Hematopoietic multipotent progenitor cell treated with erythropoietin and hydrocortisone succinate and interleukin-3 and kit ligand, for 15 days (in vitro differentiated cells): ENCODE measurements at regions not wholly inside any gene's neighbourhood (a gene's known extent, or its start where the extent isn't known, plus 50 kb on each side); places are given as distances from the start of the nearest gene placed in this dataset.

Experiments
- DNase-seq: peaks from one replicate; pipeline ENCODE4 v3.0.0-alpha.2; 2015; ENCODE audit warnings: low spot score

DNA sequence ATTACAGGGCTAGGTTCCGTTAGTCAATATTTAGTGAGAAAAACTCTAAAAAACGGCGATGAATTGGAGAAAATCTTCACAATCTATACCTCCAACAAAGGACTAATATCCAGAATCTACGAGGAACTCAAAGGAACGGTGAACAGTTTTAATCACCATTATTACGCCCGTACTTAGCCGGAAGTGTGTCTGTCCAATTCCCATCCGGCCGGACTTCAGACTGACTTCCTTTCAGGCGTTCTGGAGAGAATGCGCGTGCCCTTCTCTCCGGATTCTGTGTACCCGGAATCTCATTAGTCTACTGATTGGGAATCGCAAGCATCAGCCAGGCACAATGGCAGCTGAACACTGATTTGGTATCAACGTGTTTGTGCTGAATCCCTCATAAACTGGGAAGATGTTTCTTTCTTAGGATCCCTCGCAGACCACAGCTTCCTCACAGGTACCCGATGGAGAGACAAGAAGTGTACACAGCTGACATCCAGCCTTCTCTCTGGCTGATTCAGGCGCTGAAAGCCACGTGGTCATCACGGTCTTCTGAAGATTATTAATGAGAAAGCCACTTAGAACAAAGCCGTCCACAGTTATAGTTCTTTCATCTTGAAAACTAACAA is 239.9 kb downstream of the ZNF516 start:
- DNase-seq = no peak

DNA sequence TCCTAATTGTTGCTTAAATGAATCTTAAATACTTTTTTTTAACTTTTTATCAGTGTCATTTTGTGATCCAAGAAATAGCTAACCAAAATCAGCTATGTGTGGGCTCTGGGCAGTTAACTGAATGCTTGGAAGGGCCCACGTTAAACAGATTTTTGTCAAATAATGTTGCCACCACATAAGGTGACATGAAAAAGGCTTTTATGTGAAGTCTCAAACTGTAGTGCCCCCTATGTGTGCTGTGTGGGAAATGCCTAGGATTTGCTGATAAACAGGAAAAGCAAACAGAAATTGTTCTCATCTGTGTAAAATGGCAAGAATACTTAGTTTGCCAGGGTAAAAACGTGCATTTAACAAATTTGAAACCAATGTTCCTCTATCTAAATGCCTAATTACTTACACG is 242.2 kb downstream of the ZNF516 start:
- DNase-seq = no peak

DNA sequence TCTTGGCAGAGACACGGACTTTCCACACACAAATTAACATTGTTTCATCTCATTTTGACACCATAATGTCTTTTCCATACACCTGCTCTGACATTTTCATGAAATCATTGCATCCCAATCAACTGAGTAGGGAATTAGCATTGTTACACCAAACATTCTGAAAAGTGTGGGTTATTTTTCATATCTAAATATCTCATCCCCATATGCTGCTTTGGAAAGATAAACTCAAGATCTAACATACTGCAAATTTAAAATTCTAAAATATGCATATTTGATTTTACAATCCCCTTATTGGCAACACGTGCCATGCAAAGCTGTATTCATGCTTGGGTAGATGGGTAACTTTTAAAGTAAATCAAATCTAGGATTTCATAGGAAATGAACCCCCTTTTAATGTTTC is 242.9 kb downstream of the ZNF516 start:
- DNase-seq = no peak

DNA sequence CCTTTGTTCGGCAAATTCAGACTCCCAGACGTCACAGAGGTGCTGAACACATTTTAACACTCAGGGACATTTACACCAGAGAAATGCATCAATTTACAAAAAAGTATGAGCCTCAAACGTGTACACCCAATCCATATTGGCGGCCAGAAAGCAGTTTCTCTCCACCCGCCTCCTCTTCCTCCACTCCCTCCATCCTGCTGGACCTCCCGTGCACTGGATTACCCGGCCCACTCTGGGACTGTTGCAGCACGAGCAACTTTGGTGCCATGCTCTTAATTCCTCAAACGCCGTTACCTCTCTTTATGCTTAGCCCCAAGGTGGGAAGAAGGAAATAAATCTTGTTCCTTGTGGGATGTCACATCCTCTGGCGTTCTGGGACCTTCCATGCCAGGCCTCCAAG is 243.4 kb downstream of the ZNF516 start:
- no peak for DNase-seq

DNA sequence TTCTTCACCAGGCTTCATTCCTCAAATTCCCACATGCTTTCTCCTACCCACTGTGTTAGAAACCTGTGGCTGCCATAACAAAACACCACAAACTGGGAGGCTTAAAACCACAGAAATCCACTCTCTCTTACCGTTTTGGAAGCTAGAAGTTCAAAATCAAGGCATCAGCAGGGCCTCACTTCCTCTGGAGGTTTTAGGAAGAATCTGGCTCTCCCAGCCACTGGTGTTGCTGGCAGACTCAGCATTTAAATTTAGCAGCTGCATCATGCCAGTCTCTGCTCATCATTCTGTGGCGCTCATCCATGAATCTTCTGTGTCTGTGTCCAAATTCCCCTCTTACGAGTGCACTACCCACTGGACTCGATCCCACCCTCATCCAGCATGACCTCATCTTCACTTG is 248.5 kb downstream of the ZNF516 start:
- DNase-seq = no peak

DNA sequence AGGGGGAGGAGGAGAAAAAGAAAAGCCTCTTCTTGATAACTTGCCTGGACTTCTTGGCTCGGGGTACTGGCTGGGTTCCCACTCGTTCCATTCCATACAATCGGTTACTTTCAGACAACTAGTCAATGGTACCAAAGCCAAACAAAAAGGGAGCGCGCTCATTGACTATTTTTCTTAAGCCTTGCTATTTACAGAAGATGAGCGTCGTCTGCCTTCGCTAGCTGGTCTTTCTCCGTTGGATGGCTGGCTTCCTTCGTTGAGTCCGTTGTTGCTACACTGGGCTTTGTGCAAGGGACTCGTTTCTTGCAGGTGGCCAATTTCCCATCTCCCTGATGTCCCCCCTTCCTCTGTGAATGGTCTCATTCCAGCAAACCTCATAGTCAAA is 260.4 kb downstream of the ZNF516 start:
- no peak for DNase-seq

DNA sequence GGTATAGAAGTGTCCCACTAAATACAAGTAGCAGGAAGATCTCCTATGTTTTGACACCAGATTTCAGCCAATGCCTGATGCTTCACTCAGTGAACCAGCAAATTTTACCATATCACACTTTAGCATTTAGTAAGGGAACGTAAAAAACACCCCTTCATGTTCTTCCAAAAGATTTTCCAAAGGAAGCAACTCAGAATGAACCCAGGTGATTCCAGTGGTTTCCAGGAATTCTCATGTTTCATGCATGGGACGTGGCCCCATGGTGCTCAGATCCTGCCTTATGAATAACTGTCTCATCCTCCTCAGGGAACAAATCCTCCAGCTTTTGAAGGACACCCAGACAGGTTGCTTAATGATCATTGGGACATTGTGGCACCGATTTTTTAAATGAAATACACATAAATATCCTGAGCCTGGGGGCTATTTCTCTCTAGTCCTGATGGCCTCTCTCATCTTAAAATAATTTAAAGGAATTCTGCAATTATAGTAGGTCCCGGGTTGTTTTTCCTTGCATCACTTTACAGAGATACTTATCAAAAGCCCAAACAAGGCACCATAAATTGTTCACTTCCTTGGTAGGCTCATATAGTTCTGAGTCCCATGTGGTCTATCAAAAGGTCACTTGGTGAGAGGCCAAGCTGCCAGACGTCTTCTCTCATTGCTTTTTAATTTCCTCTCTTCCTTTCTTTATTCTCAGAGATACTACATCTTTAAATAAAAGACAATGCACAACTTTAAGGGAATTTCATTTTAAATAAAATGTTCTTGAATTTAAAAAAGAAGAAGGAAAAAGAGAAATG is 261.0 kb downstream of the ZNF516 start:
- DNase-seq = no peak

DNA sequence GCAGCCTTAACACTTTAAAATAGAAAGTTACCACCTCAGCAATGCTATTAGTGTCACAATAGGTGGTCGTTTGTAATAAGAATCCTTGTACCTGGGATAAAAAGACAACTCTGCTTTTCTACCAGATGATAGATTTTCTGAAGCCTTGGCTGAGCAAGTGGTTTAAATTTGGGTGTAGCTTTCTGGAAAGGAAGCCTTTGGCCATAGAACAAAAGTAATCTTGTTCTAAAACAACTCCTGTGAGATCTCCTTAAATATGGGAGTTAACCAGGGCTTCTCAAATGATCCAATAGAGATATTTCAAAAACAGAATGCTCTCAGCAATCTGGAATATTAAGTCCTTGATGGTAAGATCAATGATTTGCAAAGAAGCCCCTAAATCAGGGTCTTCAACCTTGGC is 261.6 kb downstream of the ZNF516 start:
- DNase-seq = no peak

DNA sequence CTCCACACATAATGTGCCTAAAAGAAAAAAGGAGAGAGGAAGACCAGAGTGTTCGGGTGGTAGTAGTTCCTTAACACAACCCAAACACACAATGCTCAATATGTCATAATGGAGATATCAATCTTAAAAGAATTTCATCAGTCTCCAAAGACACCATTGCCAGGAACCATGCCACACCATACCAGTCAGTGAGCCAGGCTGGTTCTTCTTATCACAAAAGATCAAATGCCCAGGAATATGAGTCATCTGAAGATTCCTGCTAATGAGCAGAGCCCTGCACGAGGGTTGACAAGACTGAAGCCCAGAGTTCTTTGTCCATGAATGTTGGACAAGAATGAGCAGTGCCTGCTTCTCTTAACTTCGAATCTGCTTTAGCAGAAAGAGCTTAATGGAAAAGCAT is 262.3 kb downstream of the ZNF516 start:
- DNase-seq = no peak

DNA sequence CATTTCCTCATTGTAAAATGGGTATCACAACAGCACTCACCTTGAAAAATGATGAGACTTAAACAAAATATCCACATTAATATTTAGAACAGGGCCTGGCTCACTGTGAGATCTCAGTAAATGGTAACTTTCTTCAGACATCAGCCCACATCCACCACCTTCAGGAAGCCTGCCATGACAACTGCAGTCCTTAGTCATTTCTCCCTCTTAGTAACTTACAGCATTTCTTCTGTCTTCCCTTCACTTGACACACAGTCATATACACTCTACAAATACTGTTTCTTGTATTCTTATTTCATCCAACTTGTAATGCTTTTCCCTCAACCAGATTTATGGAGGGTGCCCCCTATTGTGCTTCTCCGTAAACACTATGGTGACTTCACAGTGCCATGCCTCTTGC is 263.0 kb downstream of the ZNF516 start:
- DNase-seq = no peak

DNA sequence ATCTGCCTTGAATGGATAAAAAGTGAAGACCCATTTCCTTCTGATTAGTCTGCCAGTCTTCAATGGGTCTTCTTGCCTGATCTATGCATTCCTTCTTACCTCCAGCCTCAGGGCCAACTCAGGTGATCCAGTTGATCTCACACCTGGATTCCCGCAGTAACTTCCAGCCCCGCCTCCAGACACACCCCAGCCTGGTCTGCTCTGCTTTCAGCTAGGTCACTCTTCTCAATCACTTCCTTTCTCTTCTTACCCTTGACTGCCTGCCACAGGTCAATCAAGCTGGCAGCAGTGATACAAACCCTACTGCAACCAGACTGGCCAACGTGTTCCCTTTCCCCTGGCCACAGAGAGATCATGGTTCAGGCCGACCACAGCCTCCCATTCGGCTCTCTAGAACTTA is 263.6 kb downstream of the ZNF516 start:
- no peak for DNase-seq

DNA sequence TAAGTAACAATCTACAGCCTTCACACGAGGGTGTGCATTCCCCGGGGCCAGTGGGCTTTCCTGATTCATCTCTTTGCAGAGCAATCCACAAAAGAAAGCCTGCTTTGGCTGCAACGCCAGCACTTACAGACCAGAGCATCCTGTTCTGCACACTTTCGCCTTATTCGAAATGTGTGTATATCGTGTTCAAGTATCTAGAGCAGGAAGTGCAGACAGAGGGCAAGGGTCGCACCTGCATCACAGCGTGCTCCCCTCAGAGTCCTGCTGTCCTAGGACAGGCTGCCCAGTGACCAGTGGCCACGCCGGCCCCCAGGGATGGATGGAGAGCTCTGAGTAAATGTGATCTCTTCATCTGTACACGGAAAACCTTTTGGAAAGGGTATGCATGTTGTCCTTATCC is 264.3 kb downstream of the ZNF516 start:
- no peak for DNase-seq

DNA sequence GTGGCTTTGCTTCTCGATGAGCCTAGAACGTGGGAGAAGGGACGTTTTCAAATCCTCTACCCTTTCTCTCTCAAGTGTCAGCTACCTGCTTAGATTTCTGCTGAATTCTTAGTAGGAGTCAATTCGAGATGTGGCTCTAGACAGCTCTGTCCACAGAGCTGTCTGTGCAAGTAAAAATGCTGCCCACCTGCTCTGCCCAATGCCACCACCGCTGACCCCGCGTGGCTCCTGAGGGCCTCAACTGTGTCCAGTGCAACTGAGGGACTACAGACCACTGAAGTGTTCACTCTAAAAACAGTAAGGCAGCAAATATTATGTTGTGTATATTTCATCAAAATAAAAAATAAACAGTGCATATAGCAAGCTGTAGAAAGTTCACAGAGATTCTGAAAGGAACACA is 266.3 kb downstream of the ZNF516 start:
- DNase-seq = no peak

DNA sequence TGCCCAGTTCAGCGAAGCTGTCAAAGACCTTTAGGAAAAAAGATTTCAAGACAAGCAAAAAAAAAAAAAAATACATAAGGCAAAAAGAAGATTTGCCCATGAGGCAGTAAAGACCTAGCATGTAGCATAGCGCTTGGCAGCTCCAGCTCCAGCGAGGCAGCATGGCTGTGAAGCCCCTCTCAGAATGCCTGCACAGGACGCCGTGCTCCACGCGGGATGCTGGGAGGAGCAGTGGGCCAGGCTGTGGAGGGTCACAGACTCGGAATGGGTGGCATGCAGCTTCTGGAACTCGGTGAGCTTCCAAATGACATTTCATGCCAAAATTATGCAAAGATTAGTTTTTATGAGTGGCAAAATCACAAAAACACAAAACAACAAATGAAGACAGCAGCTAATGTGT is 267.3 kb downstream of the ZNF516 start:
- no peak for DNase-seq

DNA sequence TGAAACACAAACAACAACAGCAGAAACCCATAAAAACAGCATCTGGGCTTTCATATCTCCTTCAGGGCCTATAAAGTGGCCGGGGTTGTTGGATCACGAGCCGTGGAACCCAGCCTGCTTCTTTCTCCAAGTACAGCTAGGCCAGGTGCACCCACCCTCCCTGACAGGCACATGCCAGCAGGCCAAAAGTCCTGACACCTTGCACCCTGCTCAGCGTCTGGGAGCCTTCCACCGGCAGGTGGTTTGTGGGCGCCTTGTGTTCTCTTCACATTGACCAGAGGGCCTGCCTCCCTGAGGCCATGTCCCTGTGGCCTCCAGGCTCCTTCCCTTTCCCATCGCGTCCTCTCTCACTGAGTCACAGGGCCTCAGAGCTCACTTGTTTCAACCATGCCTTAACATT is 271.6 kb downstream of the ZNF516 start:
- DNase-seq = no peak

DNA sequence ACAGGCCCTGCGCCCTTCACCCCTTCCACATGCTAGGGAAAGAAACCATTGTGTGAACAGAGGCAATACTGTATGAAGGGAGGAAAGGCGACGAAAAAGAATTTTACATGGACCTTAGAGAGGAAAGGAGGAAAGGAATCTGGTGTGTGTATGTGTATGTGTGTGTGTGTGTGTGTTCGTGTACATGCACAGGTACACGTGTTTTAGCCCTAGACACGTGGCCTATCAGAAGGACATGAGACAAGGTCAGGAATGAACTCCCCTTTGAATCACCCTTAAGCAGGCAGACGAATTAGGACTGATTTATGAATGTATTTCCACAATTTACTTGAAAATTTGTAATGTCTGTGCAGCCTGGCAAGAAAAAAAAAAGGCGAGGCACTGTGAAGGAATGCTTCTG is 276.0 kb downstream of the ZNF516 start:
- DNase-seq = no peak

DNA sequence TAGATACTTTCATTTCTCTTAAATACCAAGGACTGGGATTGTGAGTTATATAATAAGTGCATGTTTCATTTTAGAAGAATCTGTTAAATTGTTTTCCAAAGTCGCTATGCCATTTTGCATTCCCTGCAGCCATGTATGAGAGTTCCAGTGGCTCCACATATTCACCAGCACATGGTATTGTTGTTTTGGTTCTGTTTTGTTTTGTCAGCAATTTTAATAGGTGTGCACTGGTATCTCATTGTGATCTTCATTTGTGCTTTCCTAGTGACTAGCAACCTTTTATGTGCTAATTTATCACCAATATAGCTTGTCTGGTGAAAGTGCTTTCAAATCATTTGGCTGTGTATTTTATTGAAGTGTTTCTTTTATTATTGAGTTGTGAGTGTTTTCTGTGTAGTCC is 278.9 kb downstream of the ZNF516 start:
- DNase-seq = no peak

DNA sequence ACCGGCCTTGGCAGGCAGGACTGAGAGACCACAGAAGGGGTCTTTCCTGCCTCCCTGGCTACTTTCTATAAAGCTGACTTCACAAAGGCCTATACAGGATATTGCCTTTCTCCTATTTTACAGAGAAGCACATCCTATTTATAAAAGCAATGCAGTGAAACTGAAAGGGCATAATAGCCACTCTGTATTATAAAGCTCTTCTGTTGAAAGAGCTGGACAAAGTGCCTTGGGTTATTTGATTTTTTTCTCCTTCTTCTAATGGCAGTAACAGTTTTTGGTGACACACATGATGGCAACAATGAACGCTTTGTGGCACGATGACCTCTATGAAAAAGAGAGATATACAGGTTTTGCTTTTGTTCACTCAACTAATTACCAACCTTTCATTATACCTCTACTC is 281.1 kb downstream of the ZNF516 start:
- no peak for DNase-seq

DNA sequence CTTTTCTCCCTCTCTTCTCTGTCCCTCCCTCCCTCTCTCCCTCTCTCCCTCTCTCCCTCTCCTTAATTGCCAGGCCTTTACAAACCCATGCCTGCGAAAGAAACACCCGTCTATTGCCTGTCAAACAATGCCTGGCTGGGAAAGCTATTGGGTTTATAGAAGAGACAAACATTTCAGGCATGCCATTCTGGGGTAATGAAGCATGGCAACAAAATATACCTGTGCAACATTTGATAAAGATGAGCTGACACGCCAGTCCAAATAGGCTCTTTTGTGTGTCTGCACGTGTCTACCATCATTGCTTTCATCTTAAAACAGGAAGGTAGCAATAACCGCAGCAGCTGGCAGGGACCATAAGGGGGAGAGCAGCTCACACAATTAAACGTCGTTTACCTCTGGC is 282.1 kb downstream of the ZNF516 start:
- DNase-seq = no peak

DNA sequence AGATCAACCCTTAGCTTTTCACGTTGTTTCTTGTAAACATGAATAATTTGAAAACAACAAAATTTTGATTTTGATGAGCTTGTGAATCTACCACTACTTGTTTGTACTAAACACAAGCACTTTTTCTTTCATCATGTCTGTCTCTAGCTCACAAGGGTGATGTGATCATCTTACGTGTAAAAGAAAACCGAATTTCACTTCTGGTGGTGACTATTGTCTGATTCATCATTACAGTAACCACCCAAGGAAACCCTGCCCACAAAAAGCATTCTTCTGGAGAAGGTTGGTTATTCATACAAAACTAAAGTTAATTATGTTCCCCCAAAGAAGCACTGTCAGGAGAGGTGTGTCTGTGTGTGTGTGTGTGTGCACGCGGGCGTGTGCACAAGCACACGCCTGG is 285.4 kb downstream of the ZNF516 start:
- DNase-seq = no peak

DNA sequence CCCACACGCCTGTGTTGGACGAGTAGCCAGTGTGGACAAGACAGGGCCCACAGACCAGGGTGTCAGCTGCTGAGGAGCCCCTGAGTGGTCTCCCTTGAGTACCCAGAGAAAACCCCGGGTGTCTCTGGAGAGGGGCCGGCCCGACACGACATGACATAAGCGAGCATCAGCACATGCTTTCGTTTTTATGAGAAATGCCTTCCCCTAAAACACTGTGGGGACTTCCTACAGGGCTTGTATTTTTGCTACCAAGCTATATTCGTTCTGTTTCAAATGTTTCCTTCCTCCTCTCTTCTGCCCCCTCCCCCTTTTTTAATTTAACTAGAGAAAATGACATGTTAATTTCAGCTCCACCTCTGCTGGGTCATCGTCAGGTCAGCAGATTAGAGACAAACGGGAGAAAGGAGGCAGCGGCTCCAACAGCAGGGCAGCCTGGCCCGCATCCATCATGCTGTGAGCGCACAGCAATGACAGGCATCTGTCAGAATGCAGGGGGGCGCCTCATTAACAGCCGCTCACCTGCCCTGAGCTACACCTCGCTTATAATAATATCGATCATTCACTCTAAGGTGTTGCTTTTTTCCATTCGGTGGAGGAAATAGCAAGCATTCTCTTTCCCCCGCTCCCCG is 286.2 kb downstream of the ZNF516 start:
- no peak for DNase-seq

DNA sequence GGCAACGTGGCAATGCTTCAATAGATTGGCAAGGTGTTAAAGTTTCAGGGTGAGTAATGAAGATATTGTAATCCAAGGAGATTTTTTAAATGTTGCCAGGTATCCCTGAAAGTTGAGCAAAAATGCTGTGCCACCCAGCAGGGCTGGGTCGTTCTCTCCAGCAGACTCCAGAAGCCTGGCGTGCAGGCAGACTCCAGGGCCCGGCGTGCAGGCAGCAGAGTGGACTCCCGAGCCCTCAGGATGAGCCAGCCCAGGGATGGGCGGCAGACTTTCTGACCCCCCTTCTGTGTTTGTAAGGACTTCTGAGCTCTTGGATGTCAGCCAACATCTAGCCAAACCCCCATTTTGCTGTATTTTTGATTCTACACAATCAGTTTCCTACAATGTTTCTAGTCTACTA is 289.1 kb downstream of the ZNF516 start:
- DNase-seq = no peak

DNA sequence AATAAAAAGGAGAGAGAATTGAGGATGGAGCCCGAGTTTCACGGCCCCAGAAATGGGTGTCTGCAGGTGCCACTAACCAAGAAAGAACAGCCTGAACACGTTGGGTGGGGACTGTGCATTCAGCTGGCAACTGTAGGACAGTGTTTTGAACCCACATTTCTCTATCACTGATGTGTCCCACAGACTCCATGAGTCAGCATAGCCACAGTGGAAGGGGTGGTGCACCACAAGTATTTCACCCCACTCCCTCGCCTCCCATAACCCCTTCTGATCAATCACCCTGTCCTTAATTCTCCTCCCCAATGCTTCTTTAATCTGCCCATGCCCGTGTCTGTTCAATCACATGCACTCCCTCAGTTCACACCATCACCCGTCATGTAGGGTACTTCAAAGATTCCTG is 291.5 kb downstream of the ZNF516 start:
- no peak for DNase-seq

DNA sequence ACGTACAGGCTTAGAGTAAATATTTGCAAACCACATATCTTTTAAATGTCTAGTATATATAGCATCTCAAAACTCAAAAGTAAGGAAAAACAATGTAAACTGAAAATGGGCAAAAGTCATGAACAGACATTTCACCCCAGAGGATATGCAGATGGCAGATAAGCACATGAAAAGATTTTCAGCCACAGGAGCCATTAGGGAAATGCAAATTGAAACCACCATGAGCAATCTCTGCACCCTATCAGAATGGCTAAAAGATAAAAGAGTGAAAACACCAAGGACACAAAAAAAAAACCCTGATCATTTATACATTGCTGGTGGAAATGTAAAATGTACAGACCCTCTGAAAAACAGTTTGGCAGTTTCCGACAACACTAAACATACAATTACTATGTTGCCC is 292.7 kb downstream of the ZNF516 start:
- DNase-seq = no peak
